SK-N-SH treated with all-trans-retinoic acid at 6 μM for 48 hours (cell line): ENCODE measurements at regions not wholly inside any gene's neighbourhood (a gene's known extent, or its start where the extent isn't known, plus 50 kb on each side); places are given as distances from the start of the nearest gene placed in this dataset.

Experiments
- ATAC-seq: fragments of 200-7000 bp; cut with Tn5 transposase; 3 replicates; pipeline ENCODE4 v1.9.1; 2020; ENCODE audit warnings: mild to moderate bottlenecking, moderate library complexity
- ARNTL ChIP-seq: fragments of 450-650 bp; formaldehyde crosslinking; IDR thresholded peaks from 2 replicates; pipeline ENCODE4 v1.5.0; 2020; ENCODE audit warnings: low read depth, mild to moderate bottlenecking, moderate library complexity, borderline replicate concordance
- BACH2 ChIP-seq: fragments of 250-450 bp; sonication (Bioruptor Pico); IDR thresholded peaks from 2 replicates; pipeline ENCODE4 v1.9.0; 2021; ENCODE audit warnings: mild to moderate bottlenecking, borderline replicate concordance
- CREB5 ChIP-seq: fragments of 250-450 bp; sonication (Bioruptor Pico); IDR thresholded peaks from 2 replicates; pipeline ENCODE4 v1.5.1; 2020; ENCODE audit warnings: low read depth, mild to moderate bottlenecking, moderate library complexity
- CSRNP3 ChIP-seq: fragments of 250-450 bp; sonication (Bioruptor Pico); IDR thresholded peaks from 2 replicates; pipeline ENCODE4 v1.5.1; 2021; ENCODE audit warnings: mild to moderate bottlenecking, moderate library complexity
- ESRRG ChIP-seq: fragments of 250-450 bp; sonication (Bioruptor Pico); IDR thresholded peaks from 2 replicates; pipeline ENCODE4 v1.6.1; 2021; ENCODE audit warnings: mild to moderate bottlenecking
- GLIS3 ChIP-seq: fragments of 250-450 bp; sonication (Bioruptor Pico); IDR thresholded peaks from 2 replicates; pipeline ENCODE4 v1.5.0; 2020; ENCODE audit warnings: mild to moderate bottlenecking, moderate library complexity
- ISL1 ChIP-seq: fragments of 250-450 bp; sonication (Bioruptor Pico); IDR thresholded peaks from 2 replicates; pipeline ENCODE4 v2.1.2; 2022; ENCODE audit warnings: mild to moderate bottlenecking, moderate library complexity
- OSR1 ChIP-seq: fragments of 250-450 bp; sonication (Bioruptor Pico); IDR thresholded peaks from 2 replicates; pipeline ENCODE4 v1.8.0; 2022; ENCODE audit warnings: moderate library complexity, mild to moderate bottlenecking, inconsistent platforms
- PATZ1 ChIP-seq: fragments of 250-450 bp; sonication (Bioruptor Pico); IDR thresholded peaks from 2 replicates; pipeline ENCODE4 v1.8.0; 2020; ENCODE audit warnings: mild to moderate bottlenecking, moderate library complexity, borderline replicate concordance
- POU6F1 ChIP-seq: fragments of 250-450 bp; sonication (Bioruptor Pico); IDR thresholded peaks from 2 replicates; pipeline ENCODE4 v1.8.0; 2021; ENCODE audit warnings: low read depth, mild to moderate bottlenecking, moderate library complexity, borderline replicate concordance
- PPARA ChIP-seq: fragments of 250-450 bp; sonication (Bioruptor Pico); IDR thresholded peaks from 2 replicates; pipeline ENCODE4 v1.5.0; 2020; ENCODE audit warnings: mild to moderate bottlenecking, borderline replicate concordance
- RARB ChIP-seq: fragments of 250-450 bp; sonication (Bioruptor Pico); IDR thresholded peaks from 2 replicates; pipeline ENCODE4 v1.8.0; 2021; ENCODE audit warnings: mild to moderate bottlenecking, moderate library complexity
- SNAI2 ChIP-seq: fragments of 250-450 bp; sonication (Bioruptor Pico); IDR thresholded peaks from 2 replicates; pipeline ENCODE4 v1.5.0; 2020; ENCODE audit warnings: mild to moderate bottlenecking, moderate library complexity
- TCF4 ChIP-seq: fragments of 250-450 bp; sonication (Bioruptor Pico); IDR thresholded peaks from 2 replicates; pipeline ENCODE4 v1.8.0; 2021; ENCODE audit warnings: mild to moderate bottlenecking, moderate library complexity, borderline replicate concordance
- TOX ChIP-seq: fragments of 250-450 bp; sonication (Bioruptor Pico); IDR thresholded peaks from 2 replicates; pipeline ENCODE4 v1.8.0; 2021; ENCODE audit warnings: mild to moderate bottlenecking, moderate library complexity, borderline replicate concordance
- TSHZ2 ChIP-seq: fragments of 250-450 bp; sonication (Bioruptor Pico); IDR thresholded peaks from 2 replicates; pipeline ENCODE4 v1.5.0; 2020; ENCODE audit warnings: mild to moderate bottlenecking, moderate library complexity
- ZFP3 ChIP-seq: fragments of 250-450 bp; sonication (Bioruptor Pico); IDR thresholded peaks from 2 replicates; pipeline ENCODE4 v1.5.0; 2020; ENCODE audit warnings: mild to moderate bottlenecking, moderate library complexity
- ZNF565 ChIP-seq: fragments of 450-650 bp; formaldehyde crosslinking; conservative IDR thresholded peaks from 2 replicates; pipeline ENCODE4 v1.5.0; 2020; ENCODE audit warnings: low read depth, mild to moderate bottlenecking, moderate library complexity
- ZNF8 ChIP-seq: fragments of 450-650 bp; formaldehyde crosslinking; IDR thresholded peaks from 2 replicates; pipeline ENCODE4 v1.5.0; 2020; ENCODE audit warnings: mild to moderate bottlenecking, moderate library complexity

- no peak for ATAC-seq
- TF ChIP-seq GLIS3 (CRISPR knock-in tag) (no peak), BACH2 (CRISPR knock-in tag) (no peak), ARNTL (no peak), OSR1 (CRISPR knock-in tag) (no peak), PPARA (CRISPR knock-in tag) (no peak), ISL1 (CRISPR knock-in tag) (no peak), TCF4 (CRISPR knock-in tag) (no peak), CSRNP3 (no peak), ZNF565 (CRISPR knock-in tag) (no peak)
These were observed 332.4 kb upstream of the NRP1 start for GRCh38 chr10:33666686-33667480.

GRCh38 chr10:33665501-33665900 lies 331.0 kb upstream of the NRP1 start:
- TF ChIP-seq ZNF565 (CRISPR knock-in tag) (no peak), TOX (CRISPR knock-in tag) (no peak), TSHZ2 (no peak), ZNF8 (CRISPR knock-in tag) (no peak), CSRNP3 (no peak), RARB (CRISPR knock-in tag) (no peak), BACH2 (CRISPR knock-in tag) (no peak), PATZ1 (CRISPR knock-in tag) (no peak), CREB5 (no peak), PPARA (CRISPR knock-in tag) (no peak), OSR1 (CRISPR knock-in tag) (no peak), ARNTL (no peak), SNAI2 (CRISPR knock-in tag) (no peak), TCF4 (CRISPR knock-in tag) (no peak), ISL1 (CRISPR knock-in tag) (no peak), ESRRG (CRISPR knock-in tag) (no peak), ZFP3 (CRISPR knock-in tag) (no peak), POU6F1 (CRISPR knock-in tag) (no peak)

More at GRCh38 chr10:33665501-33665900, 331.0 kb upstream of the NRP1 start:
- ATAC-seq = no peak
